AG09319 (cell line): ENCODE measurements at regions not wholly inside any gene's neighbourhood (a gene's known extent, or its start where the extent isn't known, plus 50 kb on each side); places are given as distances from the start of the nearest gene placed in this dataset.
"Not testable (repeated sequence)": the region's sequence is repeated elsewhere in the genome, so short reads cannot be mapped to it uniquely, and the experiment has no call there.

Source experiments
- DNase-seq: peaks from one replicate; pipeline ENCODE4 v3.0.0-alpha.2; 2010; ENCODE audit warnings: low read depth; ENCODE audit errors: extremely low read depth
- CTCF ChIP-seq: IDR thresholded peaks from 2 replicates; pipeline ENCODE4 v1.5.1; 2011; ENCODE audit warnings: low read depth, mild to moderate bottlenecking, inconsistent platforms, low read length, moderate library complexity

- DNase-seq, result no peak
- no peak for TF ChIP-seq CTCF
These were observed 179.6 kb upstream of the FBXO11 start for GRCh38 chr2:48085888-48086287.

DNA sequence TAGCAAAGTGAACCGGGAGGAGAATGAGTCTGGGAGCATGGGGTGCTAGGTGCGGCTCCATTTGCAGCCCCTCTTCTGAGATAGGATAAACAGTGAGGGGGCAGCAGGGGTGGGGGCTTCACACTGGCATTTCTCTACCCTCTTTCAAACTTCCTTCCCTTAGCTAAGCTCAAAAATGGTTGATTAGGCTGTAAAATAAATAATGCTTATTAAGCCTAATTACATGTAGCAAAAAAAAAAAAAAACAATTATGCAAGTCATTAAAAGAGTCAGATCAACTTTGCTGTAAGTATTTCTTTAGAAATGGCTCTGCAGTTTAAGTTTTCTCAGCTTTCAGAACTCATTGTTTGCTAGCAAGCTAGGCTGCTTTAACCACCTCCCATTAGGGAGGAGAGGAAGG, 182.7 kb upstream of the FBXO11 start:
- TF ChIP-seq CTCF, result no peak
- no peak for DNase-seq

- no peak for DNase-seq
- no peak for TF ChIP-seq CTCF
These were observed 183.3 kb upstream of the FBXO11 start for GRCh38 chr2:48089644-48090043.

DNA sequence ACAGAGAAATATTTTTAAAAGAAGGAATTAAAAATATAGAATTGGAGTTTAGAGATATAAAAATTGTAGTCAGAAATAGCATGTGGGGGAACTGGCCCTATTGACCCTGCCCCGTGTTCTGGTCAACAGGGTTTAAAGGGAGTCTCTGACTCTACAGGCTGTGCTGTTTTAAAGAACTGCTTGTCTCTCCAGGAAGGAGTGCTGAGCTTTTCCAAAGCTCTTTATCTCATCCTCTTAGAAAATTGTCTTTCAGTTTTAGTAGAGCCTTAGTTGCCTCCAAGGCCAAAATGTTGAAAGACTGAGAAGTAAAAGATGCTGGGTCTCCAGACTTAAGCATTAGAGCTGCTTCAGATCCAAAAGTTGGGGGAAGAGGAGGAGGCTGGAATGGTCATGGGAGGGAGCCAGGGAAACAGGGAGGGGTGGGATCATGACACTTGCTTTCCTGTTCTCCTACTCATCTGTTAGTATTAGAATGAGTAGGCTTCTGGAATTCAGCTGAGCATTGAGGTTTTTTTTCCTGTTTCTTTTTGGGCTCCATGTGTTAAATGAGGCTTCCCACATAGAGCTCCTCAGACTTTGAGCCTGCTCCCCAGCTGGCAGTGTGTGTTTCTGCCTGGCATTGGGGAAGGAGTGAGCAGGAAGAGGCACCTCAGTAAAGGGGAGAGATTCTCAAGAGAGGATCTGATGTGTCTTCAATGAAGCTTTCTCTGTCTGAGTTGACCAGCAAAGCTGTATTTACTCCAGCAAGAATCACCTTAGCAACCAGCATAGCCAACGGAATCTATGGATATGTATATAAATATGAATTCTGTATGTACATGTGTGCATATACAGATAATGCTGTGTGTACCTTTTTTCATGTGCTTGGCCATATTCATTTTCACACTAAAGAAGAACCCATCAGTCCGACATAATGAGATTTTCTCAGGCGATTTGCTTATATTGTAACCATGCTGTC, 186.8 kb upstream of the FBXO11 start:
- no peak for TF ChIP-seq CTCF

GRCh38 chr2:48096765-48097164, 190.5 kb upstream of the FBXO11 start:
- not testable (repeated sequence) for DNase-seq

More for the DNA sequence above, 186.8 kb upstream of the FBXO11 start:
- no peak for DNase-seq

- DNase-seq, result no peak
- no peak for TF ChIP-seq CTCF
These were observed 192.2 kb upstream of the FBXO11 start for GRCh38 chr2:48098539-48098938.

DNA sequence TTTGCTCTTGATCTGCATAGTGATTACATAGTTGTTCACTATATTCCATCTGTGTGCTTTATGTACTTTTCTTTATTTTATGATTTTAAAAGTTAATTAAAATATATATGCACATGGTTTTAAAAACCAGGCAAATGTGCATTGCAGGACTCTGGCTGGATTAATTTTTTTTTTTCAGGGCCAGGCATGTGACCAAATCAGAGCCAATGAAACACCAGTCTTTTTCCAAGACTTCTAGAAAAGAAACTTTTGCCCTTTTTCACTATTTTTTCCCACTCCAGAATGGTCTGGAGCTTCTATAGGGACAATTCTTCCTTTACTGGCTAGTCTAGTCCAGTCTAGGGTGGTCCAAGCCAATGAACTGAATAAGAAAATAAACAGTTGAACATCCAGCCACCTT, 198.1 kb upstream of the FBXO11 start:
- TF ChIP-seq CTCF, result no peak

GRCh38 chr2:48105848-48106247, 199.6 kb upstream of the FBXO11 start:
- no peak for TF ChIP-seq CTCF
- no peak for DNase-seq

More for the DNA sequence above, 198.1 kb upstream of the FBXO11 start:
- no peak for DNase-seq
